SU-DHL-6 (cell line): ENCODE measurements at regions not wholly inside any gene's neighbourhood (a gene's known extent, or its start where the extent isn't known, plus 50 kb on each side); places are given as distances from the start of the nearest gene placed in this dataset.

Experiments
- EZH2phosphoT487 ChIP-seq: fragments of 200-600 bp; sonication (generic), shearing (Covaris generic); conservative IDR thresholded peaks from 2 replicates; pipeline ENCODE4 v1.6.1; 2018; ENCODE audit warnings: mild to moderate bottlenecking, antibody characterized with exemption, low read length, moderate library complexity, mixed read lengths
- TF ChIP-seq, protein P1 (sequence below): fragments of 200-600 bp; sonication (generic); IDR thresholded peaks from one replicate; pipeline ENCODE4 v1.5.1; 2017; ENCODE audit warnings: antibody characterized with exemption, mild to moderate bottlenecking, low read length, moderate library complexity; ENCODE audit not compliant: insufficient read depth, poor library complexity, severe bottlenecking

DNA sequence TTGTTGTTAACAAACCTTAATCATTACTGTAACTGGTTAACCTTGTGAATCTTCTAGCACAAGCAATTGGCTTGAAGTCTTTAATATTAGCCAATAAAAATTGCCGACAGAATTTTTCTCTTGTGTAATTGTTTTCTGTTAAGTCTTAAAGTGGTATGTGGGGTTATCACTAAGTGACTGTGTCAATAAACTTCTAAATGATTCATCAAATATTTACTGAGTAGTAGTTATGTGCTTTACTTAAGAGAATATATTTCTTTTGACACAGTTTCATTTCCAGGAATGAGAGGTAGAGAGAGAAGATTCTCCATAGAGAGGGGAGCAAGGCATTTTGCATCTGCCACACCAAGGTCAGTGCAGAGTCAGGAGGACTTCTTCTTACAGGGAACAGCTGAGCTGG is 2361.6 kb upstream of the AGA start:
- TF ChIP-seq, protein P1, sequence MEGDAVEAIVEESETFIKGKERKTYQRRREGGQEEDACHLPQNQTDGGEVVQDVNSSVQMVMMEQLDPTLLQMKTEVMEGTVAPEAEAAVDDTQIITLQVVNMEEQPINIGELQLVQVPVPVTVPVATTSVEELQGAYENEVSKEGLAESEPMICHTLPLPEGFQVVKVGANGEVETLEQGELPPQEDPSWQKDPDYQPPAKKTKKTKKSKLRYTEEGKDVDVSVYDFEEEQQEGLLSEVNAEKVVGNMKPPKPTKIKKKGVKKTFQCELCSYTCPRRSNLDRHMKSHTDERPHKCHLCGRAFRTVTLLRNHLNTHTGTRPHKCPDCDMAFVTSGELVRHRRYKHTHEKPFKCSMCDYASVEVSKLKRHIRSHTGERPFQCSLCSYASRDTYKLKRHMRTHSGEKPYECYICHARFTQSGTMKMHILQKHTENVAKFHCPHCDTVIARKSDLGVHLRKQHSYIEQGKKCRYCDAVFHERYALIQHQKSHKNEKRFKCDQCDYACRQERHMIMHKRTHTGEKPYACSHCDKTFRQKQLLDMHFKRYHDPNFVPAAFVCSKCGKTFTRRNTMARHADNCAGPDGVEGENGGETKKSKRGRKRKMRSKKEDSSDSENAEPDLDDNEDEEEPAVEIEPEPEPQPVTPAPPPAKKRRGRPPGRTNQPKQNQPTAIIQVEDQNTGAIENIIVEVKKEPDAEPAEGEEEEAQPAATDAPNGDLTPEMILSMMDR = no peak
- no peak for TF ChIP-seq EZH2phosphoT487
